Astrocyte of the spinal cord (primary cell): ENCODE measurements at regions not wholly inside any gene's neighbourhood (a gene's known extent, or its start where the extent isn't known, plus 50 kb on each side); places are given as distances from the start of the nearest gene placed in this dataset.

Experiments
- DNase-seq: peaks from one replicate; pipeline ENCODE4 v3.0.0; 2011; ENCODE audit warnings: low read depth, low spot score
- H3K4me3 ChIP-seq: 2 replicates; pipeline ENCODE4 v1.5.1; 2011; ENCODE audit warnings: low read depth, mild to moderate bottlenecking, low read length, moderate library complexity
- in situ Hi-C: cut with HindIII; loops from 2 replicates; pipeline ENCODE4 v1.10.0; 2017; ENCODE audit warnings: low sequenced_read_pairs
- TF ChIP-seq, protein P1 (sequence below): IDR thresholded peaks from 2 replicates; pipeline ENCODE4 v1.5.1; 2012; ENCODE audit warnings: low read depth, mild to moderate bottlenecking, low read length, inconsistent platforms

DNA sequence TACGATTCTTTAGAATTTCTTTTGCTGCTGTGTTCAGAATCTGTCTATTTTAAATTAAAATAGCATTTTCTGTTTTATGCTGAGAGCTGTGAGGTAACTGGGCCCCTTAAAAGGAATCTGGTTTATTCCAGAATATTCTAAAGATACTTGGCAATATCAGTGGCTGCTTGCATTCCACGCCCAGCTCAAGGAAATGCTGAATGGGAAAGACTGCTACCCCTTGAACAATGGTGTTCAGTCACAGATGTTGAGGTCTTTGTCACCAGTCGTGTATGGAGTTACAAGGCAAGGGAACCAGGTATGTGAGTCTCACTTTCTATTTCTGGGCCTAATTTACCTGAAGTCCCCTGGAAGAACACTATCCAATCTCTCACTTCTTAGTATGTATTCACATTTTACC lies 377.9 kb upstream of the CDH7 start:
- TF ChIP-seq, protein P1, sequence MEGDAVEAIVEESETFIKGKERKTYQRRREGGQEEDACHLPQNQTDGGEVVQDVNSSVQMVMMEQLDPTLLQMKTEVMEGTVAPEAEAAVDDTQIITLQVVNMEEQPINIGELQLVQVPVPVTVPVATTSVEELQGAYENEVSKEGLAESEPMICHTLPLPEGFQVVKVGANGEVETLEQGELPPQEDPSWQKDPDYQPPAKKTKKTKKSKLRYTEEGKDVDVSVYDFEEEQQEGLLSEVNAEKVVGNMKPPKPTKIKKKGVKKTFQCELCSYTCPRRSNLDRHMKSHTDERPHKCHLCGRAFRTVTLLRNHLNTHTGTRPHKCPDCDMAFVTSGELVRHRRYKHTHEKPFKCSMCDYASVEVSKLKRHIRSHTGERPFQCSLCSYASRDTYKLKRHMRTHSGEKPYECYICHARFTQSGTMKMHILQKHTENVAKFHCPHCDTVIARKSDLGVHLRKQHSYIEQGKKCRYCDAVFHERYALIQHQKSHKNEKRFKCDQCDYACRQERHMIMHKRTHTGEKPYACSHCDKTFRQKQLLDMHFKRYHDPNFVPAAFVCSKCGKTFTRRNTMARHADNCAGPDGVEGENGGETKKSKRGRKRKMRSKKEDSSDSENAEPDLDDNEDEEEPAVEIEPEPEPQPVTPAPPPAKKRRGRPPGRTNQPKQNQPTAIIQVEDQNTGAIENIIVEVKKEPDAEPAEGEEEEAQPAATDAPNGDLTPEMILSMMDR, result no peak
- in situ Hi-C loops, result no loop called here
- no peak for DNase-seq
- no peak overlapping the region for H3K4me3 ChIP-seq

DNA sequence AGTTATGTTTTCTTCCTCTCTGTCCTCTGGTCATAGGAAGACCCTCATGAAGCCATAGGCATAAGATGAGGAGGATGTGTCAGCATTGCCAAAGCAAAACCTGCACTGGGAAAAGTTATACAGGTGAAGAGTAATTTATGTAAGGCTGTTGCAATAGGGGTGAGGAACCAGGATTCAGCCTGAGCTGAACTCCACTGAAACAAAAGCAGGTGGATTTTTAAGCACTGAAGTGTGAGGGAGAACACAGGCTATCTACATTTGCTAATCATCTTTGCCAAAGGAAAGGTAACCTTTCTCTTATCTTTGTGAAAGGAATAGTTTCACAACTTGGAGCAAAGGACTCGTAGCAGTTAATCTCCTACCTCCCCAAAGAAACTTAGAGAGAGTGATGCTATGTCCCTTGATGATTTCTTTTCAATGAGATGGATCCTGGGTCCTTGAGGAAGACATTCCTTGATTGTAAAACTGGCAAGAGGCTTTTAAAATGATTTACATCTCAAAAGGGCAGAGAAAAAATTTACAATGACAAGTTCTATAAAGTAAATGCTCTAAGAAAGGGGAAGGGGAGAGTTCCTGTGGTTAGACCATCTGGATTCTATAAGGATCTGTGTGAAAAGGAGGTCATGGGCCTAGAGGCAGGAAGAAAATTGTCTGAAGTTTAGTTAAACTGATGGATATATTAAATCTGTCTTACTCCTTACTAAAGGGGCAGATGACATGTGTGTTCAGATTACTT lies 385.4 kb upstream of the CDH7 start:
- TF ChIP-seq, protein P1, result no peak
- no peak for DNase-seq
- in situ Hi-C loops, result no loop called here
- no peak overlapping the region for H3K4me3 ChIP-seq

DNA sequence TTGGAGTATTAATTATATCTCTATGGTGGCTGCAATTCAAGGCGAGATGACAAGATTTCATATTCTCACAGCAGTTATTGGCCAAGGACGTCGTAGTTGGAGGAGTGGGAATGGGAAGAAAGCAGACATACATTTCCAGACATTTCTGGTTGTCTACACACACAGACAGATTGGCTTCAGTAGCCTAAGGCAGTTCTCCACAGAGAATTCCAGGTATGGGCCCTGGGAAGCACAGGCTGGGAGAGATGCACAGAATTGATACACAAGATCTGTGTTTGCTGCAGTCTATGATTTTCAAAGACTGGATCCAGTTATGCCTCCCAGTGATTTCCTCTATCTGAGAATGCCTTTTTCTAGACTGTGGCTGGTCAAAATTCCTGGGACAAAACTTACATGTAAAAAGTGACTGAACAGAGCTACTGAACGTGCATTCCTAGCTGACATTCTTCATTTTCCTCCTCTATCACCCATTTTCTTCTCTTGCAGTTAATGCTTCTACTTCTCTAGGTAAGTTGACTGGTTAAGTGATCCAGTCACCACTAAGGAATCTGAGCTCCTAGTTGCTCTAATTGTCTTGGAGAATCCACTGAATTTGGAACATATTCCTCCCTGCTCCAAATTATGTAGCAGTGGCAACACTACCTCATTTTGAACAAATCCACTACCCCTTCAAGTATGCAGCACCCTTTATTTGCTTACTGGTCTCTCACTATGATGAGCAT lies 386.7 kb upstream of the CDH7 start:
- in situ Hi-C loops, result no loop called here

DNA sequence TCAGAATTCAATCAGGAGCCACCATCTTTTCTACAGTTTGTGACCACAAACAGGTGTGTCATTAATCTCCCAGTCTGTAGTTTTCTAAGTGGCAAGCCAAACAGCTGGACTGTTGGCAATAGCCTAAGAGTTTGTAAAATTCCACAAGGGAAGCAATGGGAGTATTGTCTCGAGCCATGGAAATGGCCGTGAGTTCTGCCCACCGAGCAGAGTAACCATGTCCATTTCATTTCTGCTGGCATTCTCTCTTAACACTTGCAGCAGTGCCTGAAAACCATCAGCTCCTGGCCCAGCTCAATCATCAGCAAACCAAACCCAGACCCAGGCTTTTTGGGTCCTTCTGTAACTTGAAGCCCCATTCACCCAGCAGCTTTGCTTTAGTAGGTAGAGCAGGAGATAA lies 387.8 kb upstream of the CDH7 start:
- no peak for DNase-seq
- H3K4me3 ChIP-seq, result no peak overlapping the region
- TF ChIP-seq, protein P1, result no peak
- in situ Hi-C loops, result no loop called here

More for the DNA sequence above, 386.7 kb upstream of the CDH7 start:
- DNase-seq, result no peak
- TF ChIP-seq, protein P1, result no peak
- no peak overlapping the region for H3K4me3 ChIP-seq

DNA sequence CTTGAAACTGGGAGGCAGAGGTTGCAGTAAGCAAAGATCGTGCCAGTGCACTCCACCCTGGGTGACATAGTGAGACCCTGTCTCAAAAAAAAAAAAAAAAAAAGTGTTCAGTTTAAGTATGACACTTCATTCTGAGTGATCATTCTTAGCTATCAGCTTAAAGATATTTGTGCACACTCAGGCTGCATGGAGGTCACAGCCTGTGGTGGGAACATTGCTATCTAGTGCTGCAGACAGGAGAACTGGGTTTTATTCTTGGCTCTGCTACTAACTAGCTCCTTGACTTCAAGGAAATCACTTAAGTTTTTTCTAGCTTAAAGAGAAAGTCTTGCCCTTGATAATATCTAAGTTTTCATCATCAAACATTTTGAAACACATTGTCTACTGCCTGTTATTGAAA lies 391.3 kb upstream of the CDH7 start:
- DNase-seq, result no peak
- TF ChIP-seq, protein P1, result no peak
- in situ Hi-C loops, result no loop called here
- no peak overlapping the region for H3K4me3 ChIP-seq

DNA sequence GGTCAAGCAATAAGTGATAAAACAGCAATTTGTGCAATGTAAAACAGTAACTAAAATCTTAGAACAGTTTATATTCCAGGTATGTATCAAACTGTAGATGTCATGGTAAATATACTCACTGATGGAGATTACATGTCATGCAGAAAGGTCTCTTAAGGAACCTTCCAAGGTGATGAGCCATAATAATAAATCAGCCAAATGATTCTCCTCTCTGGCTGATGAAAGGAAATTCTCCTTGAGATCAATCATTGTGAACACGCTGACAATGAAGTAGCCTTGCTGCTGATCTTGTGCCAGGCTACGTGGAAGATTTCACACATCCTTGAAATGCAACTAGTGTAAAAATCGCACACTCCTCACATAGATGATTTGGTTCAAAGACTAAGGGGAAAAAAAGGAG lies 392.5 kb upstream of the CDH7 start:
- H3K4me3 ChIP-seq, result no peak overlapping the region
- in situ Hi-C loops, result no loop called here
- DNase-seq, result no peak
- TF ChIP-seq, protein P1, result no peak
